Caco-2 (cell line): ENCODE measurements at regions not wholly inside any gene's neighbourhood (a gene's known extent, or its start where the extent isn't known, plus 50 kb on each side); places are given as distances from the start of the nearest gene placed in this dataset.

Experiments used
- BruUV-seq: library from RNA; stranded (reverse); fragments of 400-500 nt; replicated peaks from 2 replicates; lab custom pipeline; 2021; lab: Mats Ljungman, UMichigan
- CTCF ChIA-PET: fragments of 300-600 bp; sonication (Branson Sonifier 250); formaldehyde crosslinking; loops from one replicate; lab custom pipeline; 2022; ENCODE audit warnings: antibody characterized with exemption; lab: Charles Lee
- POLR2A ChIA-PET: fragments of 300-600 bp; sonication (Branson Sonifier 250); formaldehyde crosslinking; loops from one replicate; lab custom pipeline; 2022; ENCODE audit warnings: antibody characterized with exemption; lab: Charles Lee
- DNase-seq, 2 experiments: peaks; one replicate each; pipeline versions ENCODE4 v3.0.0 to v3.0.0-alpha.2; 2020 to 2022
- H3K27me3 ChIP-seq: replicated peaks from 2 replicates; pipeline ENCODE4 v1.6.0; 2011; ENCODE audit warnings: low read length; ENCODE audit not compliant: control insufficient read depth, insufficient read depth
- H3K36me3 ChIP-seq: 2 replicates; pipeline ENCODE4 v1.5.1; 2011; ENCODE audit warnings: low read length; ENCODE audit not compliant: control insufficient read depth, insufficient read depth
- H3K4me1 ChIP-seq: fragments of 250-450 bp; sonication (Bioruptor Pico); 2 replicates; pipeline ENCODE4 v1.5.1; 2020; ENCODE audit warnings: mild to moderate bottlenecking
- H3K4me3 ChIP-seq: 2 replicates; pipeline ENCODE4 v1.5.1; 2011; ENCODE audit warnings: low read depth, mild to moderate bottlenecking, control low read depth, low read length
- H3K9me3 ChIP-seq: fragments of 250-450 bp; sonication (Bioruptor Pico); 2 replicates; pipeline ENCODE4 v1.5.1; 2020; ENCODE audit warnings: mild to moderate bottlenecking, moderate library complexity
- H3K27ac Mint-ChIP-seq: one replicate; pipeline ENCODE4 v1.8.0; 2022; ENCODE audit warnings: mixed read lengths; ENCODE audit not compliant: unreplicated experiment
- H3K27me3 Mint-ChIP-seq: one replicate; pipeline ENCODE4 v1.8.0; 2022; ENCODE audit warnings: mixed read lengths; ENCODE audit not compliant: insufficient read depth, unreplicated experiment
- H3K36me3 Mint-ChIP-seq: one replicate; pipeline ENCODE4 v1.8.0; 2022; ENCODE audit warnings: mild to moderate bottlenecking, mixed read lengths; ENCODE audit not compliant: insufficient read depth, unreplicated experiment
- H3K4me1 Mint-ChIP-seq: one replicate; pipeline ENCODE4 v1.8.0; 2022; ENCODE audit warnings: low read depth, mixed read lengths; ENCODE audit not compliant: unreplicated experiment
- H3K4me3 Mint-ChIP-seq: one replicate; pipeline ENCODE4 v1.8.0; 2022; ENCODE audit warnings: mild to moderate bottlenecking, moderate library complexity, mixed read lengths; ENCODE audit not compliant: unreplicated experiment
- H3K9me3 Mint-ChIP-seq: one replicate; pipeline ENCODE4 v1.8.0; 2022; ENCODE audit warnings: mixed read lengths; ENCODE audit not compliant: unreplicated experiment
- intact Hi-C: fragments of 100-400 bp; cut with micrococcal nuclease; formaldehyde crosslinking; loops from one replicate; pipeline ENCODE4 v1.10.0; 2022; ENCODE audit not compliant: unreplicated experiment
- TF ChIP-seq, protein P1 (sequence below), 2 experiments: fragments of 200-600 bp in 1 of 2; IDR thresholded peaks; 1 replicate in 1 of 2; 2 replicates in 1 of 2; pipeline versions ENCODE4 v1.5.1 to v1.8.0; 2011 to 2022; ENCODE audit warnings: antibody characterized with exemption in 1 of 2, control low read depth in 1 of 2, inconsistent platforms in 1 of 2, low read depth in 1 of 2, low read length in 1 of 2, mild to moderate bottlenecking in 1 of 2, moderate library complexity in 1 of 2; ENCODE audit not compliant: insufficient read depth in 1 of 2, severe bottlenecking in 1 of 2, unreplicated experiment in 1 of 2

DNA sequence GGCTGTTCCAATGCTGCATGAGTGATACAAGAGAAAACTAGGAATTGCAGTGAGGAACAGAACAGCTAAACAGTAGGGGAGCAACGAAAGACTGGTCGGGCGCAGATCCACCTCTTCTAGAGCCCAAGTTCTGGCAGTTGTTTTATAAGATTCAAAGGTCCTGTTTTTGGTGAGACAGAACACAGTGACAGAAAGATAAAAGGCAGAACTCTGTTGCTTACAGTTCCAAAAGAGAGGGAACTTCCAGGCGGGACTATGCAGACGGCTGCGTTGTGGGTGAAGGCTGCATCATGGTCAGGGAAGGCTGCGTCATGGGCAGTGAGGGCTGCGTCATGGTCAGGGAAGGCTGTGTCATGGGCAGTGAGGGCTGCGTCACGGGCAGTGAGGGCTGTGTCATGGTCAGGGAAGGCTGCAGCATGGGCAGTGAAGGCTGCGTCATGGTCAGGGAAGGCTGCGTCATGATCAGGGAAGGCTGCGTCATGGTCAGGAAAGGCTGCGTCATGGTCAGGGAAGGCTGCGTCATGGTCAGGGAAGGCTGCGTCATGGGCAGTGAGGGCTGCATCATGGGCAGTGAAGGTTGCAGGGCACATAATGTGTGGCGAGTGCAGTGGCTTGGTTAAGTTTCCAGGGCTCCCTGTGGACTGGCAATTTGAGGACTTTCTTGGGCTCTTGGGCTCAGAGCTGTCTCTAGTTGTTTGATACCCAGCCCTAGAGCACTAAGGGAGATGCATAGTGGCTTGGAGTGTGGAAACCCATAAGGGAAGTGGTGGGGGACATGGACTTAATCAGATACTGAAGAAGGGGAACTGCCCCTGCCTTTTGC lies 619.9 kb downstream of the AACS start:
- Histone ChIP-seq H3K4me1 (no peaks in the 10 kb centered on the region), H3K27me3 (no peaks in the 10 kb centered on the region), H3K4me3 (no peak overlapping the region), H3K9me3 (no peaks in the 10 kb centered on the region), H3K36me3 (no peaks in the 10 kb centered on the region)
- intact Hi-C loops: no loop called here
- no peak for DNase-seq
- no peaks in the 10 kb centered on the region for H3K4me1 Mint-ChIP-seq
- no peaks in the 10 kb centered on the region for H3K9me3 Mint-ChIP-seq
- CTCF ChIA-PET: no interaction called here
- H3K4me3 Mint-ChIP-seq: no peak overlapping the region
- peaks cover 3% of the 10 kb centered on the region for H3K27me3 Mint-ChIP-seq
- H3K36me3 Mint-ChIP-seq: no peaks in the 10 kb centered on the region
- BruUV-seq: no TSS peak
- H3K27ac Mint-ChIP-seq: no peak overlapping the region
- TF ChIP-seq, protein P1, sequence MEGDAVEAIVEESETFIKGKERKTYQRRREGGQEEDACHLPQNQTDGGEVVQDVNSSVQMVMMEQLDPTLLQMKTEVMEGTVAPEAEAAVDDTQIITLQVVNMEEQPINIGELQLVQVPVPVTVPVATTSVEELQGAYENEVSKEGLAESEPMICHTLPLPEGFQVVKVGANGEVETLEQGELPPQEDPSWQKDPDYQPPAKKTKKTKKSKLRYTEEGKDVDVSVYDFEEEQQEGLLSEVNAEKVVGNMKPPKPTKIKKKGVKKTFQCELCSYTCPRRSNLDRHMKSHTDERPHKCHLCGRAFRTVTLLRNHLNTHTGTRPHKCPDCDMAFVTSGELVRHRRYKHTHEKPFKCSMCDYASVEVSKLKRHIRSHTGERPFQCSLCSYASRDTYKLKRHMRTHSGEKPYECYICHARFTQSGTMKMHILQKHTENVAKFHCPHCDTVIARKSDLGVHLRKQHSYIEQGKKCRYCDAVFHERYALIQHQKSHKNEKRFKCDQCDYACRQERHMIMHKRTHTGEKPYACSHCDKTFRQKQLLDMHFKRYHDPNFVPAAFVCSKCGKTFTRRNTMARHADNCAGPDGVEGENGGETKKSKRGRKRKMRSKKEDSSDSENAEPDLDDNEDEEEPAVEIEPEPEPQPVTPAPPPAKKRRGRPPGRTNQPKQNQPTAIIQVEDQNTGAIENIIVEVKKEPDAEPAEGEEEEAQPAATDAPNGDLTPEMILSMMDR (IDR thresholded peaks at IDR 0.05; ENCODE audit: insufficient read depth in 1 of 2, low read depth in 1 of 2, low read length in 1 of 2, severe bottlenecking in 1 of 2, unreplicated experiment in 1 of 2): no peak
- POLR2A ChIA-PET: no interaction called here

DNA sequence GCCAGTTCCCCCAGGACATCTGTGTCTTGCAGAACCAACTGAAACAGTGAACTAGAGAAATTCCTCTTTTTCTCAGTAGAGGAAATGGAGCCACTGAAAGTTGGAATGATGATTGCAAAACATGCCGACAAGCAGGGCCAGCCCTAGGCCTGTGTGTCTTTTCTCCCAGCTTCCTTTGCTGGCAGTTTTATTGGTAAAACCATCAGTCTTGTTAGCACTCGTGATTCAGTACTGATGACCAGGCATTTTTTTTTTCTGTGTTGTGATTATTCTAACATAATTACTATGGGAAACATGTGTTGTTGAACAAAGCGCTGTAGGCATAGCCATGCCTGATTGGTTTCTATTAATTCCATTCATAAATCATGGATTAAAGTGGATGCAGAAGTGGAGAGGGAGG lies 620.7 kb downstream of the AACS start:
- H3K36me3 ChIP-seq: no peaks in the 10 kb centered on the region
- no peak overlapping the region for H3K27ac Mint-ChIP-seq
- no peak overlapping the region for H3K4me3 ChIP-seq
- H3K4me1 Mint-ChIP-seq: no peaks in the 10 kb centered on the region
- ChIA-PET CTCF (no interaction called here), POLR2A (no interaction called here)
- TF ChIP-seq, protein P1 (IDR thresholded peaks at IDR 0.05; ENCODE audit: insufficient read depth in 1 of 2, low read depth in 1 of 2, low read length in 1 of 2, severe bottlenecking in 1 of 2, unreplicated experiment in 1 of 2): no peak
- BruUV-seq: no TSS peak
- H3K27me3 Mint-ChIP-seq: peaks cover 3% of the 10 kb centered on the region
- no peaks in the 10 kb centered on the region for H3K9me3 Mint-ChIP-seq
- no peaks in the 10 kb centered on the region for H3K36me3 Mint-ChIP-seq
- DNase-seq: no peak
- no peaks in the 10 kb centered on the region for H3K4me1 ChIP-seq
- H3K27me3 ChIP-seq: no peaks in the 10 kb centered on the region; the same call in 1 of the 2 replicates
- H3K4me3 Mint-ChIP-seq: no peak overlapping the region
- no peaks in the 10 kb centered on the region for H3K9me3 ChIP-seq
- intact Hi-C loops: no loop called here

DNA sequence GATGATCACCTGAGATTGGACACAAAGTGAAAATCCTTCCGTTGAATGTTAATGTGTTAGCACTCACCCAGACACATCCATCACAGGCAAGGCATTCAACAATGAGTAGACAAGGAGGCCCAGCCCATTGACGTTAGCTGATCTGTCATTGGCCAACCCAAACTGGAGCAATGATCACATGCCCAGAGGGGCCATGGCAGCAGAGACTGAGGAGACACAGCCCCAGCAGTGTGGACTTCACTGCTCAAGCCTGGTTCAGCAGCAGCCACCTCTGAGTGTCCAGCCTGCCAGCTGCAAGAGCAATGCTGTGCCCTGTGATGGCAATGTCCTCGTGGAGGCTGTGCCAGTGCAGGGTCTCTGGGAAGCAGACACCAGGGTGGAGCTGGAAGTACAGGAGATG lies 622.2 kb downstream of the AACS start:
- Mint-ChIP-seq H3K27me3 (peaks cover 8% of the 10 kb centered on the region), H3K4me3 (no peak overlapping the region)
- CTCF ChIA-PET: no interaction called here

More for the DNA sequence above, 622.2 kb downstream of the AACS start:
- intact Hi-C loops: no loop called here
- H3K4me1 ChIP-seq: no peaks in the 10 kb centered on the region
- Mint-ChIP-seq H3K9me3 (no peaks in the 10 kb centered on the region), H3K4me1 (no peaks in the 10 kb centered on the region), H3K27ac (no peak overlapping the region), H3K36me3 (no peaks in the 10 kb centered on the region)
- BruUV-seq: no TSS peak
- no peaks in the 10 kb centered on the region for H3K36me3 ChIP-seq
- POLR2A ChIA-PET: no interaction called here
- H3K9me3 ChIP-seq: no peaks in the 10 kb centered on the region
- no peak overlapping the region for H3K4me3 ChIP-seq
- no peak for DNase-seq
- H3K27me3 ChIP-seq: no peaks in the 10 kb centered on the region; the same call in 1 of the 2 replicates
- TF ChIP-seq, protein P1 (IDR thresholded peaks at IDR 0.05; ENCODE audit: insufficient read depth in 1 of 2, low read depth in 1 of 2, low read length in 1 of 2, severe bottlenecking in 1 of 2, unreplicated experiment in 1 of 2): no peak
